ENCODE measurements at regions not wholly inside any gene's neighbourhood (a gene's known extent, or its start where the extent isn't known, plus 50 kb on each side); places are given as distances from the start of the nearest gene placed in this dataset.
A peak's percentile ranks its signal among the peaks of the same experiment; 100 is the strongest.

GRCh38 chr3:168260859-168261258 lies 165.1 kb upstream of the GOLIM4 start:
- TF ChIP-seq CTCF (IDR thresholded peaks at IDR 0.05; ENCODE audit: control insufficient read depth, extremely low read depth, insufficient read depth): no peak
- DNase-seq (ENCODE audit: low read depth): no peak
- H3K4me3 ChIP-seq (ENCODE audit: low read depth, low read length): no peak overlapping the region

- H3K4me3 ChIP-seq (ENCODE audit: low read depth, low read length): no peak overlapping the region
- TF ChIP-seq CTCF (IDR thresholded peaks at IDR 0.05; ENCODE audit: control insufficient read depth, extremely low read depth, insufficient read depth): no peak
- DNase-seq (ENCODE audit: low read depth): no peak
Measured at GRCh38 chr3:168251371-168251770, 155.6 kb upstream of the GOLIM4 start.

- no peak for TF ChIP-seq CTCF (IDR thresholded peaks at IDR 0.05; ENCODE audit: control insufficient read depth, extremely low read depth, insufficient read depth)
- H3K4me3 ChIP-seq (ENCODE audit: low read depth, low read length): no peak overlapping the region
- DNase-seq (ENCODE audit: low read depth): no peak
Measured at GRCh38 chr3:168250415-168250861, 154.7 kb upstream of the GOLIM4 start.

- peak overlapping the region; percentile 27 for H3K4me3 ChIP-seq (ENCODE audit: low read depth, low read length)
- DNase-seq (ENCODE audit: low read depth): peak; percentile 28
- TF ChIP-seq CTCF (IDR thresholded peaks at IDR 0.05; ENCODE audit: control insufficient read depth, extremely low read depth, insufficient read depth): peak; percentile 55
Measured at GRCh38 chr3:168249550-168250414, 154.1 kb upstream of the GOLIM4 start.

DNA sequence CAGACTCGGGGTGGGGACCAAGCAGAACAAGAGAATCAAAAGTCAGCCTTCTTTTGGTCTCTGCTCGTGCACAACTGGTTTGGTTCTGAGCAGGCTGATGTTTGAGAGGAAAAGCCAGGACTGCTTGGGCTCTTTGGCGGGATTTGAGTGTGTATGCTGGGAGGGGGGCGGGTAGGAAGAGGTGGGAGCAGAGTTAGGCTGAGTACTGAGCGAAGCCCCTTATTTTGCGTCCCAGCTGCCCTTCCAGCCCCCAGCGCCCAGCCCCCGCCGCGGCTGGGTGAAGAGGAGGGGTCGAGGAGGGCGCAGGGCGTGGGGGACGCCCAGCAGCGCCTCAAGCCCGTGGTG lies 153.5 kb upstream of the GOLIM4 start:
- no peak for DNase-seq (ENCODE audit: low read depth)
- TF ChIP-seq CTCF (IDR thresholded peaks at IDR 0.05; ENCODE audit: control insufficient read depth, extremely low read depth, insufficient read depth): no peak

DNA sequence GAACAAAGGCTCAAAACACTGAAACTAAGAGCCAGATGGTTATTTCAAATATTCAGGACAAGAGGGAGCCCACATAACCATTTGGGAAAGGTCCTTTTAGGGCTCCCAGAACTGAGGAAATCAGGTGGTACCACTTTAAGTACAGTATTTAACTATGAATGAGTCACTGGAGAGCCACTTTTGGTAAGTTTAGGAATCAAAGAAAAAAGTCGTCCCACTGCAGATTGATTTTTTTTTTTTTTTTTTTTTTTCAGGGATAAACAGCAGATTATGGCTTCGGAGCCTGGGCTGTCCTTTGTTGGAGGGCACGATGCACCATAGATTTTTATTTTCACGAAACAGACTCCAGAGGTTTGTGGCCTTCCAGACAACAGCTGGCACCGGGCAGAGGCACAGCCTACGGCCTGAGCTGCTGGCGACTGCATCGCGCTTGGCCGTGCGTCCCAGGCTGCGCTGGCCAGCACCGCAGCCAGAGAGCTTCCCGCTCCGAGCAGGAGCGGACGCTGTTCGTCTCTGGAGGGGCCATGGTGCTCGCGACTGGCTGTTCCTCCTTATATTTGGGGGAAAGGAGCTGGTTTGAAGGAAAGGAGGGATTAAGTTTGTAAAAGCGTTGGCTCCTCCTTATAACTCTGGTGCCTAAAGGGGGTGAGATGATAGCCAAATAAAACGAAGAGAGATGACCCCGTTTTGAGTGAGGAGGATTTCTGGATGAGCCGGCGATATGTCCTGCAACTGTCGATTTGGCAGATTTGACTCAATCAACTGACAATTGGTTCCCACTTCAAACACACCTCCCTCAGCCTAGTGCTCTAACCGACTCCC lies 152.9 kb upstream of the GOLIM4 start:
- DNase-seq (ENCODE audit: low read depth): no peak
- H3K4me3 ChIP-seq (ENCODE audit: low read depth, low read length): no peak overlapping the region
- TF ChIP-seq CTCF (IDR thresholded peaks at IDR 0.05; ENCODE audit: control insufficient read depth, extremely low read depth, insufficient read depth): no peak

More for the DNA sequence above, 153.5 kb upstream of the GOLIM4 start:
- H3K4me3 ChIP-seq (ENCODE audit: low read depth, low read length): peak overlapping the region; percentile 27
